Ishikawa (cell line): ENCODE measurements at regions not wholly inside any gene's neighbourhood (a gene's known extent, or its start where the extent isn't known, plus 50 kb on each side); places are given as distances from the start of the nearest gene placed in this dataset.

Experiments
- CEBPB ChIP-seq: IDR thresholded peaks from 2 replicates; pipeline ENCODE4 v1.6.1; 2012
- CREB1 ChIP-seq: IDR thresholded peaks from 2 replicates; pipeline ENCODE4 v1.6.1; 2012; ENCODE audit warnings: low read depth
- EGR1 ChIP-seq: IDR thresholded peaks from 2 replicates; pipeline ENCODE4 v1.6.1; 2012
- EP300 ChIP-seq: IDR thresholded peaks from 2 replicates; pipeline ENCODE4 v1.6.1; 2012; ENCODE audit warnings: borderline replicate concordance
- FOXM1 ChIP-seq: IDR thresholded peaks from 2 replicates; pipeline ENCODE4 v1.6.1; 2012; ENCODE audit warnings: low read depth, borderline replicate concordance
- MAX ChIP-seq: IDR thresholded peaks from 2 replicates; pipeline ENCODE4 v1.6.1; 2012
- NFIC ChIP-seq: IDR thresholded peaks from 2 replicates; pipeline ENCODE4 v1.6.1; 2012
- RAD21 ChIP-seq: IDR thresholded peaks from 2 replicates; pipeline ENCODE4 v1.6.1; 2012; ENCODE audit warnings: low read depth
- REST ChIP-seq: IDR thresholded peaks from 2 replicates; pipeline ENCODE4 v1.6.1; 2012; ENCODE audit warnings: low read depth, mild to moderate bottlenecking
- TAF1 ChIP-seq: IDR thresholded peaks from 2 replicates; pipeline ENCODE4 v1.6.1; 2012; ENCODE audit warnings: low read depth, mild to moderate bottlenecking
- TCF12 ChIP-seq: IDR thresholded peaks from 2 replicates; pipeline ENCODE4 v1.6.1; 2012; ENCODE audit warnings: low read depth
- TEAD4 ChIP-seq: IDR thresholded peaks from 2 replicates; pipeline ENCODE4 v1.6.1; 2012
- YY1 ChIP-seq: IDR thresholded peaks from 2 replicates; pipeline ENCODE4 v1.6.1; 2012; ENCODE audit warnings: low read depth

GRCh38 chr14:62097824-62098223, 335.6 kb downstream of the SNAPC1 start:
- no peak for TF ChIP-seq NFIC
- TF ChIP-seq MAX, result no peak
- TF ChIP-seq EGR1, result no peak
- TF ChIP-seq EP300, result no peak
- no peak for TF ChIP-seq TCF12
- TF ChIP-seq FOXM1, result no peak
- no peak for TF ChIP-seq TEAD4
- no peak for TF ChIP-seq CEBPB
- no peak for TF ChIP-seq TAF1
- no peak for TF ChIP-seq YY1
- no peak for TF ChIP-seq CREB1
- no peak for TF ChIP-seq RAD21
- TF ChIP-seq REST, result no peak
